K562 (cell line): ENCODE measurements at regions not wholly inside any gene's neighbourhood (a gene's known extent, or its start where the extent isn't known, plus 50 kb on each side); places are given as distances from the start of the nearest gene placed in this dataset.

Source experiments
- ATAC-seq: fragments of 200-7000 bp; cut with Tn5 transposase; 3 replicates; pipeline ENCODE4 v1.9.1; 2020; ENCODE audit warnings: moderate library complexity
- BruUV-seq: library from RNA; stranded (reverse); fragments of 400-500 nt; replicated peaks from 2 replicates; lab custom pipeline; 2021; lab: Mats Ljungman, UMichigan
- CTCF ChIA-PET: fragments of 300-600 bp; formaldehyde crosslinking; extraction: SDS; loops from one replicate; lab custom pipeline; 2021; ENCODE audit warnings: low intra/inter-chr PET ratio; lab: Yijun Ruan, JAX
- POLR2A ChIA-PET: fragments of 300-600, 350-650 bp; sonication (Branson Sonifier 250); formaldehyde crosslinking; extraction: SDS; loops from one replicate; lab custom pipeline; 2021; ENCODE audit warnings: antibody characterized with exemption, inconsistent platforms; lab: Yijun Ruan, JAX
- DNase-seq, 4 experiments: peaks; one replicate each; pipeline versions ENCODE4 v3.0.0 to v3.0.0-alpha.2; 2011 to 2018; ENCODE audit warnings: low spot score in 3 of 4, mixed read lengths in 3 of 4; ENCODE audit errors: extremely low read depth in 1 of 4
- FAIRE-seq: peaks from 2 replicates; lab custom pipeline; 2011; peaks lifted over from hg19 to GRCh38; lab: Jason Lieb, UNC
- H2AFZ ChIP-seq: 2 replicates; pipeline ENCODE4 v1.6.0; 2011; ENCODE audit warnings: low read depth, low read length, control low read depth, inconsistent platforms
- H3K27ac ChIP-seq: fragments of 200-600 bp; 3 replicates; pipeline ENCODE4 v1.8.0; 2011; ENCODE audit warnings: low read depth, mild to moderate bottlenecking, control low read depth, inconsistent platforms, low read length, moderate library complexity, mixed read lengths; ENCODE audit errors: extremely low read depth
- H3K27me3 ChIP-seq, 2 experiments: fragments of 300-600 bp in 1 of 2; 2 replicates in 1 of 2; 3 replicates in 1 of 2; pipeline versions ENCODE4 v1.6.0 to v1.8.0; 2011; ENCODE audit warnings: inconsistent platforms in 2 of 2, low read length in 2 of 2, mild to moderate bottlenecking in 1 of 2, mixed read lengths in 1 of 2, moderate library complexity in 1 of 2; ENCODE audit not compliant: control insufficient read depth in 2 of 2, insufficient read depth in 2 of 2
- H3K36me3 ChIP-seq: fragments of 300-600 bp; 3 replicates; pipeline ENCODE4 v1.8.0; 2011; ENCODE audit warnings: mild to moderate bottlenecking, low read length, inconsistent platforms; ENCODE audit not compliant: control insufficient read depth, insufficient read depth
- H3K4me1 ChIP-seq, 2 experiments: fragments of 200-600 bp in 1 of 2; replicated peaks in 1 of 2; 2 replicates in 1 of 2; 3 replicates in 1 of 2; pipeline versions ENCODE4 v1.5.1 to v1.8.0; 2011; ENCODE audit warnings: inconsistent platforms in 2 of 2, low read length in 2 of 2, mild to moderate bottlenecking in 1 of 2, mixed read lengths in 1 of 2, moderate library complexity in 1 of 2; ENCODE audit not compliant: control insufficient read depth in 2 of 2, insufficient read depth in 2 of 2
- H3K4me2 ChIP-seq: 2 replicates; pipeline ENCODE4 v1.6.1; 2011; ENCODE audit warnings: low read length, control low read depth, inconsistent platforms, mixed read lengths; ENCODE audit not compliant: insufficient read depth
- H3K4me3 ChIP-seq: fragments of 200-600 bp; sonication (generic), shearing (Covaris generic); 2 replicates; pipeline ENCODE4 v1.5.1; 2016; ENCODE audit warnings: control low read depth, inconsistent platforms
- H3K79me2 ChIP-seq: fragments of 200-600 bp; 3 replicates; pipeline ENCODE4 v1.8.0; 2011; ENCODE audit warnings: low read length, inconsistent platforms; ENCODE audit not compliant: control insufficient read depth, insufficient read depth
- H3K9ac ChIP-seq, 2 experiments: 2 replicates each; pipeline versions ENCODE4 v1.6.0 to v1.6.1; 2011; ENCODE audit warnings: low read depth in 2 of 2, low read length in 2 of 2, control low read depth in 1 of 2, inconsistent platforms in 1 of 2, mild to moderate bottlenecking in 1 of 2, mixed read lengths in 1 of 2; ENCODE audit not compliant: insufficient read depth in 1 of 2
- H3K9me1 ChIP-seq: one replicate; pipeline ENCODE4 v1.6.0; 2011; ENCODE audit warnings: inconsistent platforms, mild to moderate bottlenecking, low read length, moderate library complexity; ENCODE audit not compliant: control insufficient read depth, insufficient read depth
- H3K9me3 ChIP-seq: replicated peaks from 2 replicates; pipeline ENCODE4 v1.5.1; 2011; ENCODE audit warnings: low read depth, low read length, inconsistent platforms; ENCODE audit not compliant: control insufficient read depth, insufficient read depth
- H4K20me1 ChIP-seq: replicated peaks from 2 replicates; pipeline ENCODE4 v1.6.1; 2011; ENCODE audit warnings: low read length, inconsistent platforms, mixed read lengths; ENCODE audit not compliant: control insufficient read depth, insufficient read depth
- ARNT ChIP-seq, 2 experiments: fragments of 450-650 bp; IDR thresholded peaks; 2 replicates each; pipeline ENCODE4 v1.6.1; 2016; ENCODE audit warnings: mild to moderate bottlenecking in 1 of 2
- BRD9 ChIP-seq: fragments of 450-650 bp; IDR thresholded peaks from 2 replicates; pipeline ENCODE4 v1.6.1; 2018; ENCODE audit warnings: low read depth; ENCODE audit not compliant: partially characterized antibody
- MBD2 ChIP-seq: sonication (generic); IDR thresholded peaks from 2 replicates; pipeline ENCODE4 v1.6.1; 2016; ENCODE audit warnings: low read depth, borderline replicate concordance
- NCOR1 ChIP-seq: fragments of 450-650 bp; IDR thresholded peaks from 2 replicates; pipeline ENCODE4 v1.6.1; 2016; ENCODE audit warnings: mild to moderate bottlenecking, moderate library complexity
- PRMT5 ChIP-seq: sonication (generic); formaldehyde crosslinking; IDR thresholded peaks from 2 replicates; pipeline ENCODE4 v1.5.0; 2020; ENCODE audit warnings: missing genetic modification reagents
- PTRF ChIP-seq: fragments of 450-650 bp; IDR thresholded peaks from 2 replicates; pipeline ENCODE4 v1.6.1; 2016; ENCODE audit warnings: mild to moderate bottlenecking, missing genetic modification characterization, missing compliant biosample characterization
- SAFB ChIP-seq: fragments of 200-400 bp; formaldehyde crosslinking; IDR thresholded peaks from 2 replicates; pipeline ENCODE4 v1.6.1; 2017; ENCODE audit warnings: low read depth, low read length, borderline replicate concordance
- SRF ChIP-seq, 2 experiments: fragments of 250-450, 450-650 bp in 1 of 2; sonication (Bioruptor Pico) in 1 of 2; sonication (generic) in 1 of 2; formaldehyde crosslinking; IDR thresholded peaks; 2 replicates each; pipeline versions ENCODE4 v1.5.0 to v1.5.1; 2020 to 2022; ENCODE audit warnings: mild to moderate bottlenecking in 1 of 2, missing genetic modification reagents in 1 of 2
- TAF15 ChIP-seq: fragments of 200-400 bp; formaldehyde crosslinking; IDR thresholded peaks from 2 replicates; pipeline ENCODE4 v1.6.1; 2017; ENCODE audit warnings: mild to moderate bottlenecking, low read depth, low read length, moderate library complexity
- TCF3 ChIP-seq: sonication (generic); formaldehyde crosslinking; IDR thresholded peaks from 2 replicates; pipeline ENCODE4 v1.4.0; 2020; ENCODE audit warnings: mild to moderate bottlenecking, missing genetic modification reagents
- TEAD4 ChIP-seq, 2 experiments: sonication (generic) in 1 of 2; formaldehyde crosslinking in 1 of 2; IDR thresholded peaks; 2 replicates each; pipeline versions ENCODE4 v1.6.1 to v1.8.0; 2012 to 2022; ENCODE audit warnings: borderline replicate concordance in 1 of 2, inconsistent platforms in 1 of 2, low read length in 1 of 2, mild to moderate bottlenecking in 1 of 2, missing genetic modification reagents in 1 of 2
- TOE1 ChIP-seq, 2 experiments: fragments of 450-650 bp in 1 of 2; sonication (generic) in 1 of 2; formaldehyde crosslinking in 1 of 2; IDR thresholded peaks; 2 replicates each; pipeline versions ENCODE4 v1.7.1 to v1.8.0; 2016 to 2022; ENCODE audit warnings: borderline replicate concordance in 2 of 2, mild to moderate bottlenecking in 2 of 2, antibody characterized with exemption in 1 of 2, inconsistent platforms in 1 of 2, low read depth in 1 of 2, missing genetic modification reagents in 1 of 2, moderate library complexity in 1 of 2
- ZKSCAN8 ChIP-seq: fragments of 200-800 bp; sonication (Bioruptor generic); IDR thresholded peaks from 2 replicates; pipeline ENCODE4 v1.6.1; 2016; ENCODE audit warnings: missing genetic modification characterization, missing compliant biosample characterization
- ZNF140 ChIP-seq: fragments of 250-450 bp; sonication (Bioruptor Pico); IDR thresholded peaks from 2 replicates; pipeline ENCODE4 v1.8.0; 2021; ENCODE audit warnings: moderate library complexity, mild to moderate bottlenecking, inconsistent platforms
- WGBS: fragments of 100-300 bp; shearing (Covaris generic); methylation state at CpG from one replicate; pipeline ENCODE4 v1.1.6; 2016; ENCODE audit warnings: low coverage, mixed read lengths; ENCODE audit not compliant: insufficient coverage; ENCODE audit errors: missing lambda C conversion rate; 5-methylcytosine and 5-hydroxymethylcytosine counted together
- in situ Hi-C: fragments of 300-500 bp; cut with MboI; formaldehyde crosslinking; loops from 4 replicates; pipeline ENCODE4 v1.15.0; 2018; ENCODE audit warnings: inconsistent platforms, mixed read lengths
- intact Hi-C: fragments of 100-400 bp; cut with micrococcal nuclease; formaldehyde crosslinking; loops from 2 replicates; pipeline ENCODE4 v1.14.2; 2022
- TF ChIP-seq, protein P1 (sequence below): fragments of 250-450 bp; sonication (Bioruptor Pico); IDR thresholded peaks from 2 replicates; pipeline ENCODE4 v1.4.0; 2020
- TF ChIP-seq, protein P2 (sequence below): fragments of 450-650 bp; formaldehyde crosslinking; conservative IDR thresholded peaks from 2 replicates; pipeline ENCODE4 v1.4.0; 2022; ENCODE audit warnings: mild to moderate bottlenecking, missing genetic modification characterization
- TF ChIP-seq, protein P3 (sequence below), 2 experiments: IDR thresholded peaks; 2 replicates each; pipeline ENCODE4 v1.6.1; 2011; ENCODE audit warnings: borderline replicate concordance in 1 of 2, control low read depth in 1 of 2, low read depth in 1 of 2, low read length in 1 of 2, mild to moderate bottlenecking in 1 of 2, mixed read lengths in 1 of 2, moderate library complexity in 1 of 2; ENCODE audit not compliant: insufficient read depth in 1 of 2, insufficient read length in 1 of 2, poor library complexity in 1 of 2, severe bottlenecking in 1 of 2; ENCODE audit errors: extremely low read depth in 1 of 2

GRCh38 chr22:22112533-22113294 is 130.1 kb upstream of the TOP3B start:
- in situ Hi-C loops: loop anchor here (5.0 kb wide), 1 partner anchor 50 kb away; no protein-coding TSS in a partner anchor
- BruUV-seq: no TSS peak
- no peaks in the 10 kb centered on the region for H3K36me3 ChIP-seq
- H3K27me3 ChIP-seq: no peaks in the 10 kb centered on the region
- no peak overlapping the region for H3K9ac ChIP-seq
- POLR2A ChIA-PET: interaction anchor here (0.7 to 5.1 kb wide), 7 partner anchors 13 to 142 kb away, joined by 3 to 47 read pairs (median 4); no protein-coding TSS in a partner anchor
- H3K27ac ChIP-seq: no peak overlapping the region
- H3K9me1 ChIP-seq: no peaks in the 10 kb centered on the region
- 38% methylated on average over 4 of the region's 4 CpGs for WGBS
- CTCF ChIA-PET: no interaction called here
- H3K9me3 ChIP-seq: no peaks in the 10 kb centered on the region
- peak in 1 of 4 experiments; percentile 51 for DNase-seq
- no peaks in the 10 kb centered on the region for H4K20me1 ChIP-seq
- H3K4me3 ChIP-seq: no peak overlapping the region
- H2AFZ ChIP-seq: peak overlapping the region; percentile 13
- no peak for ATAC-seq
- H3K4me1 ChIP-seq: peaks cover 13 to 36% of the 10 kb centered on the region in 2 experiments; a peak in 4 of 5 replicates
- H3K79me2 ChIP-seq: no peaks in the 10 kb centered on the region
- FAIRE-seq: no peak
- intact Hi-C loops: loop anchor here (5.0 kb wide), 1 partner anchor 40 kb away; no protein-coding TSS in a partner anchor
- H3K4me2 ChIP-seq: no peak overlapping the region
- TF ChIP-seq TEAD4 (IDR thresholded peaks at IDR 0.05; ENCODE audit: low read length) (no peak), TEAD4 (CRISPR knock-in tag; IDR thresholded peaks at IDR 0.05; ENCODE audit: borderline replicate concordance) (no peak), ZKSCAN8 (CRISPR knock-in tag) (no peak), PRMT5 (peak; percentile 85; the same call in 1 of the 2 replicates), ARNT (IDR thresholded peaks at IDR 0.05) (no peak), SRF (CRISPR knock-in tag; IDR thresholded peaks at IDR 0.05) (peak in 1 of 2 experiments; percentile 20; a peak in 1 of 4 replicates), PTRF (no peak), BRD9 (no peak), SAFB (no peak), TAF15 (no peak), MBD2 (no peak), TCF3 (no peak), NCOR1 (no peak), ZNF140 (CRISPR knock-in tag) (peak; percentile 50; the same call in 1 of the 2 replicates), TOE1 (IDR thresholded peaks at IDR 0.05; ENCODE audit: borderline replicate concordance) (no peak), TOE1 (CRISPR knock-in tag; IDR thresholded peaks at IDR 0.05; ENCODE audit: borderline replicate concordance, low read depth) (0 out of 2 replicates have a peak, but pooled peaks have one; percentile 46)
- TF ChIP-seq, protein P1, sequence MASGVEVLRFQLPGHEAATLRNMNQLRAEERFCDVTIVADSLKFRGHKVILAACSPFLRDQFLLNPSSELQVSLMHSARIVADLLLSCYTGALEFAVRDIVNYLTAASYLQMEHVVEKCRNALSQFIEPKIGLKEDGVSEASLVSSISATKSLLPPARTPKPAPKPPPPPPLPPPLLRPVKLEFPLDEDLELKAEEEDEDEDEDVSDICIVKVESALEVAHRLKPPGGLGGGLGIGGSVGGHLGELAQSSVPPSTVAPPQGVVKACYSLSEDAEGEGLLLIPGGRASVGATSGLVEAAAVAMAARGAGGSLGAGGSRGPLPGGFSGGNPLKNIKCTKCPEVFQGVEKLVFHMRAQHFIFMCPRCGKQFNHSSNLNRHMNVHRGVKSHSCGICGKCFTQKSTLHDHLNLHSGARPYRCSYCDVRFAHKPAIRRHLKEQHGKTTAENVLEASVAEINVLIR (CRISPR knock-in tag): no peak
- TF ChIP-seq, protein P2, sequence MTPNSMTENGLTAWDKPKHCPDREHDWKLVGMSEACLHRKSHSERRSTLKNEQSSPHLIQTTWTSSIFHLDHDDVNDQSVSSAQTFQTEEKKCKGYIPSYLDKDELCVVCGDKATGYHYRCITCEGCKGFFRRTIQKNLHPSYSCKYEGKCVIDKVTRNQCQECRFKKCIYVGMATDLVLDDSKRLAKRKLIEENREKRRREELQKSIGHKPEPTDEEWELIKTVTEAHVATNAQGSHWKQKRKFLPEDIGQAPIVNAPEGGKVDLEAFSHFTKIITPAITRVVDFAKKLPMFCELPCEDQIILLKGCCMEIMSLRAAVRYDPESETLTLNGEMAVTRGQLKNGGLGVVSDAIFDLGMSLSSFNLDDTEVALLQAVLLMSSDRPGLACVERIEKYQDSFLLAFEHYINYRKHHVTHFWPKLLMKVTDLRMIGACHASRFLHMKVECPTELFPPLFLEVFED (CRISPR knock-in tag): no peak
- TF ChIP-seq, protein P3, sequence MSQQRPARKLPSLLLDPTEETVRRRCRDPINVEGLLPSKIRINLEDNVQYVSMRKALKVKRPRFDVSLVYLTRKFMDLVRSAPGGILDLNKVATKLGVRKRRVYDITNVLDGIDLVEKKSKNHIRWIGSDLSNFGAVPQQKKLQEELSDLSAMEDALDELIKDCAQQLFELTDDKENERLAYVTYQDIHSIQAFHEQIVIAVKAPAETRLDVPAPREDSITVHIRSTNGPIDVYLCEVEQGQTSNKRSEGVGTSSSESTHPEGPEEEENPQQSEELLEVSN (IDR thresholded peaks at IDR 0.05; ENCODE audit: borderline replicate concordance in 1 of 2, extremely low read depth in 1 of 2, insufficient read depth in 1 of 2, insufficient read length in 1 of 2, low read depth in 1 of 2, low read length in 1 of 2, poor library complexity in 1 of 2, severe bottlenecking in 1 of 2): no peak
